Loucy (cell line): ENCODE measurements at regions not wholly inside any gene's neighbourhood (a gene's known extent, or its start where the extent isn't known, plus 50 kb on each side); places are given as distances from the start of the nearest gene placed in this dataset.
"Not testable (repeated sequence)": the region's sequence is repeated elsewhere in the genome, so short reads cannot be mapped to it uniquely, and the experiment has no call there.

Source experiments
- EZH2phosphoT487 ChIP-seq: fragments of 200-600 bp; IDR thresholded peaks from 2 replicates; pipeline ENCODE4 v1.6.1; 2018; ENCODE audit warnings: antibody characterized with exemption, mild to moderate bottlenecking, moderate library complexity, borderline replicate concordance
- TF ChIP-seq, protein P1 (sequence below): fragments of 200-600 bp; sonication (generic); conservative IDR thresholded peaks from 2 replicates; pipeline ENCODE4 v1.5.1; 2014; ENCODE audit warnings: mild to moderate bottlenecking, antibody characterized with exemption, low read length

DNA sequence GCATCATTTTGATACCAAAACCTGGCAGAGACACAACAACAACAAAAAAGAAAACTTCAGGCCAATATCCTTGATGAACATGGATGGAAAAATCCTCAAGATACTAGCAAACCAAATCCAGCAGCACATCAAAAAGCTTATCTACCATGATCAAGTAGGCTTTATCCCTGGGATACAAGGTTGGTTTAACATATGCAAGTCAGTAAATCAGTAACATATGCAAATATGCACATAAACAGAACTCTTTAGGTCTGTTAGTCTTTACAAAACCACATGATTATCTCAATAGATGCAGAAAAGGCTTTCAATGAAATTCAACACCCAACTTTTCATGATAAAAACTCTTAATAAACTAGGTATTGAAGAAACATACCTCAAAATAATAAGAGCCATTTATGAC is 587.5 kb upstream of the CELF4 start:
- TF ChIP-seq, protein P1, sequence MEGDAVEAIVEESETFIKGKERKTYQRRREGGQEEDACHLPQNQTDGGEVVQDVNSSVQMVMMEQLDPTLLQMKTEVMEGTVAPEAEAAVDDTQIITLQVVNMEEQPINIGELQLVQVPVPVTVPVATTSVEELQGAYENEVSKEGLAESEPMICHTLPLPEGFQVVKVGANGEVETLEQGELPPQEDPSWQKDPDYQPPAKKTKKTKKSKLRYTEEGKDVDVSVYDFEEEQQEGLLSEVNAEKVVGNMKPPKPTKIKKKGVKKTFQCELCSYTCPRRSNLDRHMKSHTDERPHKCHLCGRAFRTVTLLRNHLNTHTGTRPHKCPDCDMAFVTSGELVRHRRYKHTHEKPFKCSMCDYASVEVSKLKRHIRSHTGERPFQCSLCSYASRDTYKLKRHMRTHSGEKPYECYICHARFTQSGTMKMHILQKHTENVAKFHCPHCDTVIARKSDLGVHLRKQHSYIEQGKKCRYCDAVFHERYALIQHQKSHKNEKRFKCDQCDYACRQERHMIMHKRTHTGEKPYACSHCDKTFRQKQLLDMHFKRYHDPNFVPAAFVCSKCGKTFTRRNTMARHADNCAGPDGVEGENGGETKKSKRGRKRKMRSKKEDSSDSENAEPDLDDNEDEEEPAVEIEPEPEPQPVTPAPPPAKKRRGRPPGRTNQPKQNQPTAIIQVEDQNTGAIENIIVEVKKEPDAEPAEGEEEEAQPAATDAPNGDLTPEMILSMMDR = not testable (repeated sequence)
- not testable (repeated sequence) for TF ChIP-seq EZH2phosphoT487
